GM18505 (cell line): ENCODE measurements at regions not wholly inside any gene's neighbourhood (a gene's known extent, or its start where the extent isn't known, plus 50 kb on each side); places are given as distances from the start of the nearest gene placed in this dataset.

Experiments used
- ATAC-seq: cut with Tn5 transposase; IDR thresholded peaks from one replicate; pipeline ENCODE4 v1.9.1; 2021; ENCODE audit not compliant: unreplicated experiment
- POLR2A ChIP-seq: IDR thresholded peaks from 4 replicates; pipeline ENCODE4 v1.6.1; 2011; ENCODE audit warnings: borderline replicate concordance; ENCODE audit not compliant: insufficient read depth, insufficient read length; ENCODE audit errors: extremely low read depth

- no peak for ATAC-seq
- TF ChIP-seq POLR2A: no peak
Observed at GRCh38 chr2:137729305-137729704, 235.0 kb upstream of the HNMT start.

GRCh38 chr2:137737559-137737958 is 226.7 kb upstream of the HNMT start:
- no peak for TF ChIP-seq POLR2A
- ATAC-seq: no peak

- no peak for TF ChIP-seq POLR2A
- no peak for ATAC-seq
Observed at GRCh38 chr2:137741784-137742362, 222.4 kb upstream of the HNMT start.

GRCh38 chr2:137747509-137747908 is 216.8 kb upstream of the HNMT start:
- TF ChIP-seq POLR2A: no peak
- ATAC-seq: no peak

GRCh38 chr2:137748533-137748932 is 215.7 kb upstream of the HNMT start:
- no peak for TF ChIP-seq POLR2A

GRCh38 chr2:137764646-137765045 is 199.6 kb upstream of the HNMT start:
- no peak for TF ChIP-seq POLR2A
- ATAC-seq: no peak

More at GRCh38 chr2:137748533-137748932, 215.7 kb upstream of the HNMT start:
- no peak for ATAC-seq

GRCh38 chr2:137769406-137769805 is 194.9 kb upstream of the HNMT start:
- TF ChIP-seq POLR2A: no peak
- ATAC-seq: no peak

GRCh38 chr2:137770166-137770565 is 194.1 kb upstream of the HNMT start:
- ATAC-seq: no peak
- TF ChIP-seq POLR2A: no peak

GRCh38 chr2:137771064-137771463 is 193.2 kb upstream of the HNMT start:
- no peak for TF ChIP-seq POLR2A
- no peak for ATAC-seq

- ATAC-seq: no peak
Observed at GRCh38 chr2:137772451-137772850, 191.8 kb upstream of the HNMT start.

GRCh38 chr2:137775529-137775928 is 188.7 kb upstream of the HNMT start:
- no peak for ATAC-seq
- no peak for TF ChIP-seq POLR2A

More at GRCh38 chr2:137772451-137772850, 191.8 kb upstream of the HNMT start:
- TF ChIP-seq POLR2A: no peak

- TF ChIP-seq POLR2A: no peak
- ATAC-seq: no peak
Observed at GRCh38 chr2:137776697-137777096, 187.6 kb upstream of the HNMT start.

- TF ChIP-seq POLR2A: no peak
- ATAC-seq: no peak
Observed at GRCh38 chr2:137797641-137798040, 166.6 kb upstream of the HNMT start.

- TF ChIP-seq POLR2A: no peak
- ATAC-seq: no peak
Observed at GRCh38 chr2:137799600-137799999, 164.7 kb upstream of the HNMT start.

- no peak for ATAC-seq
- TF ChIP-seq POLR2A: no peak
Observed at GRCh38 chr2:137800386-137800785, 163.9 kb upstream of the HNMT start.

- no peak for TF ChIP-seq POLR2A
- no peak for ATAC-seq
Observed at GRCh38 chr2:137801228-137801627, 163.0 kb upstream of the HNMT start.

- TF ChIP-seq POLR2A: no peak
- ATAC-seq: no peak
Observed at GRCh38 chr2:137802038-137802437, 162.2 kb upstream of the HNMT start.
